ENCODE measurements at regions not wholly inside any gene's neighbourhood (a gene's known extent, or its start where the extent isn't known, plus 50 kb on each side); places are given as distances from the start of the nearest gene placed in this dataset.
"Not testable (repeated sequence)": the region's sequence is repeated elsewhere in the genome, so short reads cannot be mapped to it uniquely, and the experiment has no call there.

GRCh38 chr20:16835690-16836089, 87.5 kb downstream of the OTOR start:
- in situ Hi-C loops (cut with MboI; ENCODE audit: low sequenced_read_pairs); H3K4me1 ChIP-seq; H3K4me3 ChIP-seq; H3K36me3 ChIP-seq (replicated peaks); H3K27me3 ChIP-seq (ENCODE audit: low read depth); H3K9me3 ChIP-seq; DNase-seq (ENCODE audit: low spot score in 2 of 2): not testable (repeated sequence)

- Histone ChIP-seq H3K27me3 (ENCODE audit: low read depth) (no peaks in the 10 kb centered on the region), H3K36me3 (replicated peaks) (no peaks in the 10 kb centered on the region)
- in situ Hi-C loops (cut with MboI; ENCODE audit: low sequenced_read_pairs): no loop called here
Observed at GRCh38 chr20:16842486-16843120, 94.4 kb downstream of the OTOR start.

GRCh38 chr20:16844406-16844805, 96.2 kb downstream of the OTOR start:
- no peaks in the 10 kb centered on the region for H3K4me1 ChIP-seq
- in situ Hi-C loops (cut with MboI; ENCODE audit: low sequenced_read_pairs): no loop called here

More at GRCh38 chr20:16842486-16843120, 94.4 kb downstream of the OTOR start:
- H3K9me3 ChIP-seq: no peaks in the 10 kb centered on the region
- H3K4me1 ChIP-seq: no peaks in the 10 kb centered on the region
- H3K4me3 ChIP-seq: no peak overlapping the region
- DNase-seq (ENCODE audit: low spot score in 2 of 2): no peak

GRCh38 chr20:16846006-16846405, 97.8 kb downstream of the OTOR start:
- Histone ChIP-seq H3K36me3 (replicated peaks) (no peaks in the 10 kb centered on the region), H3K4me1 (no peaks in the 10 kb centered on the region), H3K4me3 (no peak overlapping the region), H3K27me3 (ENCODE audit: low read depth) (no peaks in the 10 kb centered on the region), H3K9me3 (no peaks in the 10 kb centered on the region)
- DNase-seq (ENCODE audit: low spot score in 2 of 2): no peak
- in situ Hi-C loops (cut with MboI; ENCODE audit: low sequenced_read_pairs): no loop called here

More at GRCh38 chr20:16844406-16844805, 96.2 kb downstream of the OTOR start:
- no peak overlapping the region for H3K4me3 ChIP-seq
- no peak for DNase-seq (ENCODE audit: low spot score in 2 of 2)
- H3K9me3 ChIP-seq: no peaks in the 10 kb centered on the region
- H3K36me3 ChIP-seq (replicated peaks): no peaks in the 10 kb centered on the region
- H3K27me3 ChIP-seq (ENCODE audit: low read depth): no peaks in the 10 kb centered on the region

GRCh38 chr20:16848061-16848460, 99.9 kb downstream of the OTOR start:
- Histone ChIP-seq H3K9me3 (no peaks in the 10 kb centered on the region), H3K4me1 (no peaks in the 10 kb centered on the region), H3K27me3 (ENCODE audit: low read depth) (no peaks in the 10 kb centered on the region), H3K4me3 (no peak overlapping the region), H3K36me3 (replicated peaks) (no peaks in the 10 kb centered on the region)
- in situ Hi-C loops (cut with MboI; ENCODE audit: low sequenced_read_pairs): no loop called here
- no peak for DNase-seq (ENCODE audit: low spot score in 2 of 2)

GRCh38 chr20:16848526-16848925, 100.4 kb downstream of the OTOR start:
- no peaks in the 10 kb centered on the region for H3K4me1 ChIP-seq
- H3K9me3 ChIP-seq: no peaks in the 10 kb centered on the region
- H3K36me3 ChIP-seq (replicated peaks): no peaks in the 10 kb centered on the region
- H3K4me3 ChIP-seq: no peak overlapping the region
- in situ Hi-C loops (cut with MboI; ENCODE audit: low sequenced_read_pairs): no loop called here
- H3K27me3 ChIP-seq (ENCODE audit: low read depth): no peaks in the 10 kb centered on the region
- DNase-seq (ENCODE audit: low spot score in 2 of 2): no peak

GRCh38 chr20:16860914-16861313, 112.8 kb downstream of the OTOR start:
- Histone ChIP-seq H3K4me3 (no peak overlapping the region), H3K4me1 (no peaks in the 10 kb centered on the region), H3K27me3 (ENCODE audit: low read depth) (no peaks in the 10 kb centered on the region), H3K9me3 (no peaks in the 10 kb centered on the region), H3K36me3 (replicated peaks) (no peaks in the 10 kb centered on the region)
- in situ Hi-C loops (cut with MboI; ENCODE audit: low sequenced_read_pairs): no loop called here
- no peak for DNase-seq (ENCODE audit: low spot score in 2 of 2)

- DNase-seq (ENCODE audit: low spot score in 2 of 2): no peak
- H3K27me3 ChIP-seq (ENCODE audit: low read depth): no peaks in the 10 kb centered on the region
- no peaks in the 10 kb centered on the region for H3K4me1 ChIP-seq
- in situ Hi-C loops (cut with MboI; ENCODE audit: low sequenced_read_pairs): no loop called here
- no peaks in the 10 kb centered on the region for H3K36me3 ChIP-seq (replicated peaks)
- H3K9me3 ChIP-seq: no peaks in the 10 kb centered on the region
- no peak overlapping the region for H3K4me3 ChIP-seq
Observed at GRCh38 chr20:16861708-16862107, 113.5 kb downstream of the OTOR start.

- no peak for DNase-seq (ENCODE audit: low spot score in 2 of 2)
- no peak overlapping the region for H3K4me3 ChIP-seq
- H3K36me3 ChIP-seq (replicated peaks): no peaks in the 10 kb centered on the region
- no peaks in the 10 kb centered on the region for H3K4me1 ChIP-seq
- no peaks in the 10 kb centered on the region for H3K9me3 ChIP-seq
- in situ Hi-C loops (cut with MboI; ENCODE audit: low sequenced_read_pairs): no loop called here
- no peaks in the 10 kb centered on the region for H3K27me3 ChIP-seq (ENCODE audit: low read depth)
Observed at GRCh38 chr20:16863303-16863702, 115.1 kb downstream of the OTOR start.

GRCh38 chr20:16864069-16864468, 115.9 kb downstream of the OTOR start:
- H3K9me3 ChIP-seq: no peaks in the 10 kb centered on the region
- H3K4me1 ChIP-seq: no peaks in the 10 kb centered on the region
- in situ Hi-C loops (cut with MboI; ENCODE audit: low sequenced_read_pairs): no loop called here
- H3K27me3 ChIP-seq (ENCODE audit: low read depth): no peaks in the 10 kb centered on the region
- no peaks in the 10 kb centered on the region for H3K36me3 ChIP-seq (replicated peaks)
- no peak for DNase-seq (ENCODE audit: low spot score in 2 of 2)
- no peak overlapping the region for H3K4me3 ChIP-seq

GRCh38 chr20:16864963-16865362, 116.8 kb downstream of the OTOR start:
- Histone ChIP-seq H3K4me1 (no peaks in the 10 kb centered on the region), H3K36me3 (replicated peaks) (no peaks in the 10 kb centered on the region), H3K9me3 (no peaks in the 10 kb centered on the region), H3K27me3 (ENCODE audit: low read depth) (no peaks in the 10 kb centered on the region), H3K4me3 (no peak overlapping the region)
- no peak for DNase-seq (ENCODE audit: low spot score in 2 of 2)
- in situ Hi-C loops (cut with MboI; ENCODE audit: low sequenced_read_pairs): no loop called here

GRCh38 chr20:16865406-16865805, 117.2 kb downstream of the OTOR start:
- Histone ChIP-seq H3K9me3 (no peaks in the 10 kb centered on the region), H3K4me3 (no peak overlapping the region), H3K27me3 (ENCODE audit: low read depth) (no peaks in the 10 kb centered on the region), H3K4me1 (no peaks in the 10 kb centered on the region), H3K36me3 (replicated peaks) (no peaks in the 10 kb centered on the region)
- in situ Hi-C loops (cut with MboI; ENCODE audit: low sequenced_read_pairs): no loop called here
- DNase-seq (ENCODE audit: low spot score in 2 of 2): no peak

GRCh38 chr20:16873124-16873523, 125.0 kb downstream of the OTOR start:
- DNase-seq (ENCODE audit: low spot score in 2 of 2); H3K4me3 ChIP-seq; H3K36me3 ChIP-seq (replicated peaks); H3K27me3 ChIP-seq (ENCODE audit: low read depth); in situ Hi-C loops (cut with MboI; ENCODE audit: low sequenced_read_pairs); H3K4me1 ChIP-seq; H3K9me3 ChIP-seq: not testable (repeated sequence)

- H3K4me3 ChIP-seq: no peak overlapping the region
- H3K9me3 ChIP-seq: no peaks in the 10 kb centered on the region
- in situ Hi-C loops (cut with MboI; ENCODE audit: low sequenced_read_pairs): no loop called here
- no peaks in the 10 kb centered on the region for H3K27me3 ChIP-seq (ENCODE audit: low read depth)
- H3K36me3 ChIP-seq (replicated peaks): no peaks in the 10 kb centered on the region
- no peaks in the 10 kb centered on the region for H3K4me1 ChIP-seq
- DNase-seq (ENCODE audit: low spot score in 2 of 2): no peak
Observed at GRCh38 chr20:16877053-16877554, 128.9 kb downstream of the OTOR start.

GRCh38 chr20:16885746-16886145, 137.6 kb downstream of the OTOR start:
- no peaks in the 10 kb centered on the region for H3K4me1 ChIP-seq
- H3K9me3 ChIP-seq: no peaks in the 10 kb centered on the region
- H3K4me3 ChIP-seq: no peak overlapping the region
- no peak for DNase-seq (ENCODE audit: low spot score in 2 of 2)
- H3K36me3 ChIP-seq (replicated peaks): no peaks in the 10 kb centered on the region; the same call in 1 of the 2 replicates
- no peaks in the 10 kb centered on the region for H3K27me3 ChIP-seq (ENCODE audit: low read depth)
- in situ Hi-C loops (cut with MboI; ENCODE audit: low sequenced_read_pairs): no loop called here

Measured in HAP-1 (cell line).